ENCODE measurements at regions not wholly inside any gene's neighbourhood (a gene's known extent, or its start where the extent isn't known, plus 50 kb on each side); places are given as distances from the start of the nearest gene placed in this dataset.

DNA sequence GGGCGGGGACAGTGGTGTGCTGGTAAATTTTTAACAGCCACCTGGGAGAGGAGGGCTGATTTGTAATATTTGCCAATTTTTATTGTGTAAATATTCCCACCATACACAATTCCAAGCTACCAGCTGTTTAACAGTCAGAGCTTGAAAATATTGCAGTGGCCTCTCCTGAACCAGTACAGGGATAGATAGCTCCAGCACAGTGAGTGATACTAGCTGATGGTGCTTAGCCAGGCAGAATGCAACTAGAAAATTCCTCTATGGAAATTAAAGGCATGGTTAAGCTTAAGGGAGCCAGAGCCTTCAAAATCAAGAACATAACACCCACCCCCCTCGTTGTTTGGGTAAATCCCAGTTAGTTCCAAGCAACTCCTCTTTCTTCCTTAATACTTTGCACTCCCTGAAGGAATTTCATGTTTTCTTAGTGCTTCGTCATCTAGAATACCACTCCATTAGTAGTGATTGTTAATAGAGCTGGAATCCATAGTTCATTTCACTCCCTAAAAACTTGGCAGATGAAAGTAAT lies 96.6 kb downstream of the CYB561 start:
- TF ChIP-seq, protein P1, sequence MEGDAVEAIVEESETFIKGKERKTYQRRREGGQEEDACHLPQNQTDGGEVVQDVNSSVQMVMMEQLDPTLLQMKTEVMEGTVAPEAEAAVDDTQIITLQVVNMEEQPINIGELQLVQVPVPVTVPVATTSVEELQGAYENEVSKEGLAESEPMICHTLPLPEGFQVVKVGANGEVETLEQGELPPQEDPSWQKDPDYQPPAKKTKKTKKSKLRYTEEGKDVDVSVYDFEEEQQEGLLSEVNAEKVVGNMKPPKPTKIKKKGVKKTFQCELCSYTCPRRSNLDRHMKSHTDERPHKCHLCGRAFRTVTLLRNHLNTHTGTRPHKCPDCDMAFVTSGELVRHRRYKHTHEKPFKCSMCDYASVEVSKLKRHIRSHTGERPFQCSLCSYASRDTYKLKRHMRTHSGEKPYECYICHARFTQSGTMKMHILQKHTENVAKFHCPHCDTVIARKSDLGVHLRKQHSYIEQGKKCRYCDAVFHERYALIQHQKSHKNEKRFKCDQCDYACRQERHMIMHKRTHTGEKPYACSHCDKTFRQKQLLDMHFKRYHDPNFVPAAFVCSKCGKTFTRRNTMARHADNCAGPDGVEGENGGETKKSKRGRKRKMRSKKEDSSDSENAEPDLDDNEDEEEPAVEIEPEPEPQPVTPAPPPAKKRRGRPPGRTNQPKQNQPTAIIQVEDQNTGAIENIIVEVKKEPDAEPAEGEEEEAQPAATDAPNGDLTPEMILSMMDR (IDR thresholded peaks at IDR 0.05; ENCODE audit: low read depth, low read length), result no peak
- DNase-seq (ENCODE audit: extremely low read depth, low read depth), result peak; percentile 70

DNA sequence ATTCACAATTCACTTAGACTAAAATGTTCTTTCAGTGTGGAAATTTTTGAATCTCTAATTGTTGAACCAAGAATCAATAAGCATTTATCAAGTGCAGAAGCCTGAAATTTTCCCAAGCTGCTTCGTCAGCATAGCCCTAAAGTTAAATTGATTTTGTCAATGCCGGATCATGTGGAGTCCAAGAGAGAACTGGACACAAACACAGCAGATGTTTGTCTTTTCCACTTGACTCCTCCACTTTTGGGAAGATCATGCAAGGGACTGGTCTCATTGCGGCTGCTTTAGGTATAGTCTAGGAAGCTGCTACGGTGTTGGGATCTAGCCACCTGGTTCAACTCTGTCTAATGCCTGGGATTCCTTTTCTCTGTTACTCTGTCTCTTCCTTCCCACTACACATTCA lies 95.7 kb downstream of the CYB561 start:
- no peak for DNase-seq (ENCODE audit: extremely low read depth, low read depth)
- TF ChIP-seq, protein P1 (IDR thresholded peaks at IDR 0.05; ENCODE audit: low read depth, low read length), result no peak

GRCh38 chr17:63354256-63354655 lies 91.8 kb downstream of the CYB561 start:
- TF ChIP-seq, protein P1 (IDR thresholded peaks at IDR 0.05; ENCODE audit: low read depth, low read length), result no peak
- no peak for DNase-seq (ENCODE audit: extremely low read depth, low read depth)

DNA sequence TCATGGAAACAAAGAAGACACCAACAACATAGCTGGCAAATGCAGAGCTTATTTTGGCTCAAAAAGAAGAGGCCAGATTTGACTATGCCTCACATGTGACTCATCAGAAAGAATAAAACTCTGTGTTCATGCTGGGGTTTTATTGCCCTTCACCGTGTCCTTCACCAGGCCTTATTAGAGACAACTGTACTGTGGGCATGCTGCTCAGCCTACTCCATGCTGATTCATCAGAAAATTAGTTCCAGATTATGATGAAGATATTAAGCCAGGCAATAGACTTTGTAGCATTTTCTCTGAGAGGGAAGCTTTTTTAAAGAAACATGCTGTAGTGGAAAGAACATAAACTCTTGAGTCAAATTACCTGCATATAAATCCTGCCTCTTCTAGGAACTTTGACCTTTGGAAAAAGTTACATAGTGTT lies 89.8 kb downstream of the CYB561 start:
- peak; percentile 87 for DNase-seq (ENCODE audit: extremely low read depth, low read depth)
- TF ChIP-seq, protein P1 (IDR thresholded peaks at IDR 0.05; ENCODE audit: low read depth, low read length), result no peak

GRCh38 chr17:63358111-63358839 lies 87.8 kb downstream of the CYB561 start:
- TF ChIP-seq, protein P1 (IDR thresholded peaks at IDR 0.05; ENCODE audit: low read depth, low read length), result no peak
- DNase-seq (ENCODE audit: extremely low read depth, low read depth), result peak; percentile 63

DNA sequence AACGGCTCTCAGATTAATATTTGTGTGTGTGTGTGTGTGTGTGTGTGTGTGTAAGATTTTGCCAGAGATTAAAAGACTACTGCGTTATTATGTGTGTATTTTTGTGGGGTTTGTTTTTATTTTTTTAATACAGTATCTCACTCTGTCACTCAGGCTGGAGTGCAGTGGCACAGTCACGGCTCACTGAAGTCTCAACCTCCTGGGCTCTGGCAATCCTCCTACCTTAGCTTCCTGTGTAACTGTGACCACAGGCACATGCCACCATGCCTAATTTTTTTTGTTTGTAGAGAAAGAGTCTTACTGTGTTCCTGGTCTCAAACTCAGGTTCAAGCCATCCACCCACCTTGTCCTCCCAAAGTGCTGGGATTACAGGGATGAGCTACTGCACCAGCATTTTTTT lies 87.2 kb downstream of the CYB561 start:
- no peak for DNase-seq (ENCODE audit: extremely low read depth, low read depth)
- TF ChIP-seq, protein P1 (IDR thresholded peaks at IDR 0.05; ENCODE audit: low read depth, low read length), result no peak

DNA sequence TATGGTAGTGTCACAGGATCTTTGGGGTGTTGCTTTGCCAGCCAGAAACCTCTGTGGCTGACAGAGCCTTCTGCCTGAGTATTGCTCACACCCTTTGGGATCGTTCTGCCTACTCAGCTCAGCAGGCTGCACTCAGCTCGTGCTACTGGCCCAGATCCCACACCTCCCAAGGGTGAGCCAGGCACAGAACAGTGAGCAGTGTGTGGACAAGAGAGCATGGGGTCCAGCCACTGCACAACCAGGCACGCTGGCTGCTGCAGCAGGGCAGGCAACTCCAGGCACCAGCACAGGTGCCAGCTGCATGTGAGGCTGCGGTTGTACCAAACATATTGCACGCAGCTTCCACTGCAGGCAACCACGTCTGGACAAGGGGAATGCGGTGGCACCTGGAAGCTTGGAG lies 84.9 kb downstream of the CYB561 start:
- TF ChIP-seq, protein P1 (IDR thresholded peaks at IDR 0.05; ENCODE audit: low read depth, low read length), result no peak

More for the DNA sequence above, 84.9 kb downstream of the CYB561 start:
- no peak for DNase-seq (ENCODE audit: extremely low read depth, low read depth)

All from AG09319 (cell line).